ENCODE measurements at regions not wholly inside any gene's neighbourhood (a gene's known extent, or its start where the extent isn't known, plus 50 kb on each side); places are given as distances from the start of the nearest gene placed in this dataset.

DNA sequence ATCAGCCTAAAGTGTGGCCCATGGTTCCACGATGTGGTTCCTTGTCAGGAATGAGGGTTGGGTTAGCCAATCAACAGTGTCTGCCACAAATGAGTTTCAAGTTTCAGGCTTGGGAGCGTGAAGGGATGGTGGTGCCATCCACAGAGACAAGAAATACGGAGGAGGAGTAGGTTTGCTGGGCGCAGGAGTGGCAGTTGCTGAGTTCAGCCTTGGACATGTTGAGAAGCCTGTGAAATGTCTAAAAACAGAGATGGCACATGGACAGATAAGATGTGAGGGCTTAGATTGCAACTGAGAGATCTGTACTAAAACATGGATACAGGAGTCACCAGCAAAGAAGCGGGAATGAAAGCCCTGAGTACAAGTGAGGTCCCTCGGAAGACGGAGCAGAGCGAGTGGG lies 481.0 kb downstream of the BCOR start:
- intact Hi-C loops (cut with micrococcal nuclease): no loop called here

DNA sequence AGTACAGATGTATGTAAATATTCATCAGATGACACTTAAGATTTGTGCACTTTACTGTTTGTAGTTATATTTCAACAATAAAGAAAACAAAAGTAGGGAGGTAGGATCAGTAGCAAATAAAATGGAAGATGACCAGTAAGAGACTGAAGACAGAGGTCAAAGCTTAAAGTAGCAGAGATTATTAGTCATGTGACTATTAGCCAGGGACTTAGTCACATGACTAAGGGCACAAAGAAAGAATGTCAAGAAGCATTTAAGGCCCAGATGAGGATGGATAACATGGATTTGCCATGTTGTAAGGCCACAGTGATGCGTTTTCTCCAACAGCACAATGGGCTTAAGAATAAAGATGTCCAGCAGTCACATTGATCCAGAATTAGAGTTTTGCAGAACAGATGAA lies 479.6 kb downstream of the BCOR start:
- Histone ChIP-seq H3K9me2 (replicated peaks; ENCODE audit: low read length) (no peaks in the 10 kb centered on the region), H3K4me2 (ENCODE audit: low read length) (no peak overlapping the region), H4K20me1 (ENCODE audit: low read length) (no peaks in the 10 kb centered on the region), H3F3A (ENCODE audit: low read length, unreplicated experiment) (no peaks in the 10 kb centered on the region), H3K36me3 (ENCODE audit: low read depth, low read length) (no peaks in the 10 kb centered on the region), H3K27me3 (ENCODE audit: low read length) (peaks cover 27% of the 10 kb centered on the region), H3K79me2 (ENCODE audit: low read length) (no peaks in the 10 kb centered on the region), H3K4me3 (ENCODE audit: low read length) (no peak overlapping the region), H3K4me1 (ENCODE audit: insufficient read depth, low read length) (peaks cover 3% of the 10 kb centered on the region; the same call in 1 of the 2 replicates), H3K9ac (ENCODE audit: low read length) (no peak overlapping the region), H3K9me3 (ENCODE audit: low read length) (no peaks in the 10 kb centered on the region), H2AFZ (ENCODE audit: low read length) (no peak overlapping the region), H3K27ac (ENCODE audit: low read length) (no peak overlapping the region)
- DNase-seq (no peak), ATAC-seq (no peak)
- POLR2A ChIA-PET (ENCODE audit: unreplicated experiment): no interaction called here
- TF ChIP-seq, protein P1, sequence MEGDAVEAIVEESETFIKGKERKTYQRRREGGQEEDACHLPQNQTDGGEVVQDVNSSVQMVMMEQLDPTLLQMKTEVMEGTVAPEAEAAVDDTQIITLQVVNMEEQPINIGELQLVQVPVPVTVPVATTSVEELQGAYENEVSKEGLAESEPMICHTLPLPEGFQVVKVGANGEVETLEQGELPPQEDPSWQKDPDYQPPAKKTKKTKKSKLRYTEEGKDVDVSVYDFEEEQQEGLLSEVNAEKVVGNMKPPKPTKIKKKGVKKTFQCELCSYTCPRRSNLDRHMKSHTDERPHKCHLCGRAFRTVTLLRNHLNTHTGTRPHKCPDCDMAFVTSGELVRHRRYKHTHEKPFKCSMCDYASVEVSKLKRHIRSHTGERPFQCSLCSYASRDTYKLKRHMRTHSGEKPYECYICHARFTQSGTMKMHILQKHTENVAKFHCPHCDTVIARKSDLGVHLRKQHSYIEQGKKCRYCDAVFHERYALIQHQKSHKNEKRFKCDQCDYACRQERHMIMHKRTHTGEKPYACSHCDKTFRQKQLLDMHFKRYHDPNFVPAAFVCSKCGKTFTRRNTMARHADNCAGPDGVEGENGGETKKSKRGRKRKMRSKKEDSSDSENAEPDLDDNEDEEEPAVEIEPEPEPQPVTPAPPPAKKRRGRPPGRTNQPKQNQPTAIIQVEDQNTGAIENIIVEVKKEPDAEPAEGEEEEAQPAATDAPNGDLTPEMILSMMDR (conservative IDR thresholded peaks at IDR 0.05; ENCODE audit: low read depth, low read length): no peak
- no peak for TF ChIP-seq EZH2phosphoT487 (IDR thresholded peaks at IDR 0.05; ENCODE audit: borderline replicate concordance, low read length)
- no peak for TF ChIP-seq EZH2 (IDR thresholded peaks at IDR 0.05; ENCODE audit: low read length, unreplicated experiment)
- CTCF ChIA-PET: no interaction called here
- intact Hi-C loops (cut with micrococcal nuclease): no loop called here
- BruUV-seq (replicated peaks): no TSS peak

More for the DNA sequence above, 481.0 kb downstream of the BCOR start:
- Histone ChIP-seq H3K4me1 (ENCODE audit: insufficient read depth, low read length) (peaks cover 3% of the 10 kb centered on the region; the same call in 1 of the 2 replicates), H2AFZ (ENCODE audit: low read length) (no peak overlapping the region), H3F3A (ENCODE audit: low read length, unreplicated experiment) (no peaks in the 10 kb centered on the region), H4K20me1 (ENCODE audit: low read length) (no peaks in the 10 kb centered on the region), H3K9me2 (replicated peaks; ENCODE audit: low read length) (no peaks in the 10 kb centered on the region), H3K27ac (ENCODE audit: low read length) (no peak overlapping the region), H3K79me2 (ENCODE audit: low read length) (no peaks in the 10 kb centered on the region), H3K9ac (ENCODE audit: low read length) (no peak overlapping the region), H3K4me2 (ENCODE audit: low read length) (no peak overlapping the region), H3K36me3 (ENCODE audit: low read depth, low read length) (no peaks in the 10 kb centered on the region), H3K27me3 (ENCODE audit: low read length) (peaks cover 36% of the 10 kb centered on the region), H3K4me3 (ENCODE audit: low read length) (no peak overlapping the region), H3K9me3 (ENCODE audit: low read length) (no peaks in the 10 kb centered on the region)
- ATAC-seq (no peak), DNase-seq (no peak)
- no TSS peak for BruUV-seq (replicated peaks)
- TF ChIP-seq EZH2 (IDR thresholded peaks at IDR 0.05; ENCODE audit: low read length, unreplicated experiment) (no peak), EZH2phosphoT487 (IDR thresholded peaks at IDR 0.05; ENCODE audit: borderline replicate concordance, low read length) (no peak)
- TF ChIP-seq, protein P1 (conservative IDR thresholded peaks at IDR 0.05; ENCODE audit: low read depth, low read length): no peak
- ChIA-PET POLR2A (ENCODE audit: unreplicated experiment) (no interaction called here), CTCF (no interaction called here)

DNA sequence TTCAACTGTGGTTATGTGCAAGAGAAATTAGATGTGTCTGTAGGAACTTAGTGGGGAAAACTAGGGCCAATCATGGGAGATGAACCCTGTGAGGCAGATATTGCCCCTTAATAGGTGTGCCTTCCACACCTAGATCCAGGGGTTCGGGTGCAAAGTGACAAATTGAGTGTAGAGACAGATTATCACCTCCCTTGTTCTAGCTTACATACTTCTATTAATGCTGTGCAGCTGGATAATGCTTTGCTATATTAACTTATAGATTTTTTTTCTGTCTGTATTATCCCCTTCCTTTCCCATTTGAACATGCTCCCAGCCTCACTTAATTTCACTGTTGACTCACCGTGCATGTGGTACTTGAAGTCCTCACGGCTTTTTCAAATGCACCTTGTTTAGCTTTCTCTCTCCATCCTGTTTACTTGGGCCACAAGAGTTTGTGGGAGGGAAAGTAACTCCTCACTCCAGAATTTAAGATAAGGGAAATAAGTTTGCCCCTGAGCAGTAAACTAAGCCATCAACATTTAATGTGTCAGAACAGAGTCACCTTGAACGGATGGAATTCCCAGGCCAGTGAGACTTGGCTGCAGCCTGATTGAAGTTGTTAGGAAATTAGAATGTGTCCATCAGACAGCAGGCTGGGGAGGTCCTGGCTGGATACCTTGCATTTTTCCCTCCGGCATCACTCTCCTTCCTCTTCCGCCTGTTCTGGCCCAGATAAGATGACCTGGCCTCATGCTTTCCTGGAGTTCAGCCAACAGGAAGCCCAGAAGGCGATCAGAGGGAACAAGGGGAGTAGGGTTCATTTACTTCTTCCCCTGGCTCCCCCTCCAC lies 478.4 kb downstream of the BCOR start:
- H3K4me3 ChIP-seq (ENCODE audit: low read length): no peak overlapping the region
- no peak overlapping the region for H3K27ac ChIP-seq (ENCODE audit: low read length)
- POLR2A ChIA-PET (ENCODE audit: unreplicated experiment): no interaction called here
- no peaks in the 10 kb centered on the region for H4K20me1 ChIP-seq (ENCODE audit: low read length)
- H3K9ac ChIP-seq (ENCODE audit: low read length): no peak overlapping the region
- no peaks in the 10 kb centered on the region for H3K9me2 ChIP-seq (replicated peaks; ENCODE audit: low read length)
- CTCF ChIA-PET: no interaction called here
- no peaks in the 10 kb centered on the region for H3F3A ChIP-seq (ENCODE audit: low read length, unreplicated experiment)
- no peak for ATAC-seq
- peak; percentile 4 for DNase-seq
- no TSS peak for BruUV-seq (replicated peaks)
- H2AFZ ChIP-seq (ENCODE audit: low read length): no peak overlapping the region
- TF ChIP-seq, protein P1 (conservative IDR thresholded peaks at IDR 0.05; ENCODE audit: low read depth, low read length): no peak
- TF ChIP-seq EZH2phosphoT487 (IDR thresholded peaks at IDR 0.05; ENCODE audit: borderline replicate concordance, low read length): no peak
- no peak for TF ChIP-seq EZH2 (IDR thresholded peaks at IDR 0.05; ENCODE audit: low read length, unreplicated experiment)
- no peaks in the 10 kb centered on the region for H3K9me3 ChIP-seq (ENCODE audit: low read length)
- no peak overlapping the region for H3K4me2 ChIP-seq (ENCODE audit: low read length)
- H3K27me3 ChIP-seq (ENCODE audit: low read length): peaks cover 15% of the 10 kb centered on the region
- no peaks in the 10 kb centered on the region for H3K79me2 ChIP-seq (ENCODE audit: low read length)
- no peaks in the 10 kb centered on the region for H3K36me3 ChIP-seq (ENCODE audit: low read depth, low read length)
- no peaks in the 10 kb centered on the region for H3K4me1 ChIP-seq (ENCODE audit: insufficient read depth, low read length)
- intact Hi-C loops (cut with micrococcal nuclease): no loop called here
